RWPE2 (cell line): ENCODE measurements at regions not wholly inside any gene's neighbourhood (a gene's known extent, or its start where the extent isn't known, plus 50 kb on each side); places are given as distances from the start of the nearest gene placed in this dataset.

Experiments used
- ATAC-seq: fragments of 200-7000 bp; cut with Tn5 transposase; 3 replicates; pipeline ENCODE4 v1.9.1; 2021; ENCODE audit warnings: low read depth
- DNase-seq: peaks from one replicate; pipeline ENCODE4 v3.0.0-alpha.2; 2020; ENCODE audit warnings: low spot score
- H3K27ac ChIP-seq: fragments of 450-650 bp; 2 replicates; pipeline ENCODE4 v1.5.1; 2017; ENCODE audit warnings: mild to moderate bottlenecking; ENCODE audit not compliant: poor library complexity, severe bottlenecking
- H3K27me3 ChIP-seq: fragments of 250-450 bp; sonication (Bioruptor Pico); 2 replicates; pipeline ENCODE4 v1.5.1; 2021; ENCODE audit warnings: mild to moderate bottlenecking, moderate library complexity; ENCODE audit not compliant: insufficient read depth, poor library complexity, severe bottlenecking
- H3K36me3 ChIP-seq: fragments of 250-450 bp; sonication (Bioruptor Pico); 2 replicates; pipeline ENCODE4 v1.5.1; 2020; ENCODE audit warnings: low read depth, mild to moderate bottlenecking, moderate library complexity
- H3K4me1 ChIP-seq: fragments of 250-450 bp; sonication (Bioruptor Pico); 2 replicates; pipeline ENCODE4 v1.5.1; 2021; ENCODE audit warnings: mild to moderate bottlenecking, moderate library complexity; ENCODE audit not compliant: insufficient read depth, poor library complexity, severe bottlenecking
- H3K4me3 ChIP-seq: fragments of 250-450 bp; sonication (Bioruptor Pico); 2 replicates; pipeline ENCODE4 v1.5.1; 2021; ENCODE audit warnings: mild to moderate bottlenecking, moderate library complexity; ENCODE audit not compliant: severe bottlenecking
- H3K9me3 ChIP-seq: fragments of 250-450 bp; sonication (Bioruptor Pico); 2 replicates; pipeline ENCODE4 v1.5.1; 2021; ENCODE audit warnings: mild to moderate bottlenecking, moderate library complexity; ENCODE audit not compliant: severe bottlenecking
- TF ChIP-seq, protein P1 (sequence below): fragments of 450-650 bp; IDR thresholded peaks from one replicate; pipeline ENCODE4 v1.5.1; 2017; ENCODE audit warnings: mild to moderate bottlenecking, moderate library complexity; ENCODE audit not compliant: poor library complexity, severe bottlenecking

DNA sequence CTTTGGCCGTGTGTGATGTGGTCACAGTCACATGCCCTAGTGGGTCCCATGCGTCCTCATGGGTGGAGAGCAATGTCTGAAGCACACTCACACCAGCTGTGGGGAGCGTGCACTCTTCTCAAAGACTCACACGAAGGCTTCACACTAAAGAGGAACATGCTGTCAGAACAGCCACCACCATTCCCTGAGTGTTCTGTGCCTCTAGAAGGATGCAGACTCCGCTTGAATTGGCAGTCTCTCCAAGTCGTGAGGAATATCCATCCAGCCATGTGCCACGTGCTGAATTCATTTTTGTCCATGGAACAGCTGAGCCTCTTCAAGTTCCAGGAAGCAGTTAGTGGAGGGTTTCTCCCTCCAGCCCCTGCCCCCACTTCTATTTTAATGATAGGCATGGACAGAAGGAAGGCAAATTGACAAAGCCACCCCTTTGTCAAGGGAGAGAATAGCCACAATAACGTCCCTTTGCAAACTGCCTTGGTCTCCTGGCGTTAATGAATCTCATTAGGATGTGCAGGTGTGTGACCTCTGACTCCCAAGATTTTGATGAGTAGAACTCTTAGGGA, 464.3 kb upstream of the ID2 start:
- no peak overlapping the region for H3K27ac ChIP-seq
- H3K27me3 ChIP-seq: no peaks in the 10 kb centered on the region
- no peaks in the 10 kb centered on the region for H3K36me3 ChIP-seq
- no peak overlapping the region for H3K4me3 ChIP-seq
- ATAC-seq (no peak), DNase-seq (no peak)
- TF ChIP-seq, protein P1, sequence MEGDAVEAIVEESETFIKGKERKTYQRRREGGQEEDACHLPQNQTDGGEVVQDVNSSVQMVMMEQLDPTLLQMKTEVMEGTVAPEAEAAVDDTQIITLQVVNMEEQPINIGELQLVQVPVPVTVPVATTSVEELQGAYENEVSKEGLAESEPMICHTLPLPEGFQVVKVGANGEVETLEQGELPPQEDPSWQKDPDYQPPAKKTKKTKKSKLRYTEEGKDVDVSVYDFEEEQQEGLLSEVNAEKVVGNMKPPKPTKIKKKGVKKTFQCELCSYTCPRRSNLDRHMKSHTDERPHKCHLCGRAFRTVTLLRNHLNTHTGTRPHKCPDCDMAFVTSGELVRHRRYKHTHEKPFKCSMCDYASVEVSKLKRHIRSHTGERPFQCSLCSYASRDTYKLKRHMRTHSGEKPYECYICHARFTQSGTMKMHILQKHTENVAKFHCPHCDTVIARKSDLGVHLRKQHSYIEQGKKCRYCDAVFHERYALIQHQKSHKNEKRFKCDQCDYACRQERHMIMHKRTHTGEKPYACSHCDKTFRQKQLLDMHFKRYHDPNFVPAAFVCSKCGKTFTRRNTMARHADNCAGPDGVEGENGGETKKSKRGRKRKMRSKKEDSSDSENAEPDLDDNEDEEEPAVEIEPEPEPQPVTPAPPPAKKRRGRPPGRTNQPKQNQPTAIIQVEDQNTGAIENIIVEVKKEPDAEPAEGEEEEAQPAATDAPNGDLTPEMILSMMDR: no peak
- H3K9me3 ChIP-seq: no peaks in the 10 kb centered on the region
- no peaks in the 10 kb centered on the region for H3K4me1 ChIP-seq

DNA sequence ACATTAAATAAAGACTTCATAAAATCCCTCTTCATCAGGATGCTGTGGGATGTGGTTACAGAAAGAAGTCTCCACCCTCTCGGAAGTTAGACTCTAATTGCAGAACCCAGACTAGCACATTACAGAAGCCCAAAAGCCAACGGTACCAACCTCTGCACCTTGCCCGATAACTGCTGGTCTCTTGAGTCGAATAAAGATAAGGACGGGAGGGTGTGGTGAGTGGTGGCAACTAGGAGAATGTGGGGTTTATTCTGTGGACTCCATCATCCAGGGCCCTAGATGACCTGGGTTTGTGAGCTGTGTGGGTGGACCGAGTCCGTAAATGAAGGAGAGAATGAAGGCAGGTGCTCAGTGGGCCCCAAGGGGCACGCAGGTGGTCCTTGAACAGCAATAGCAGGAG, 462.8 kb upstream of the ID2 start:
- H3K4me3 ChIP-seq: no peak overlapping the region
- ATAC-seq (no peak), DNase-seq (no peak)
- no peaks in the 10 kb centered on the region for H3K9me3 ChIP-seq
- H3K27me3 ChIP-seq: no peaks in the 10 kb centered on the region
- H3K27ac ChIP-seq: no peak overlapping the region
- no peaks in the 10 kb centered on the region for H3K36me3 ChIP-seq
- TF ChIP-seq, protein P1: no peak
- no peaks in the 10 kb centered on the region for H3K4me1 ChIP-seq

GRCh38 chr2:8219631-8220355, 462.1 kb upstream of the ID2 start:
- H3K27me3 ChIP-seq: no peaks in the 10 kb centered on the region

GRCh38 chr2:8222979-8223694, 458.7 kb upstream of the ID2 start:
- no peaks in the 10 kb centered on the region for H3K36me3 ChIP-seq
- ATAC-seq: no peak
- H3K27ac ChIP-seq: no peak overlapping the region
- DNase-seq: no peak
- no peaks in the 10 kb centered on the region for H3K27me3 ChIP-seq
- H3K9me3 ChIP-seq: no peaks in the 10 kb centered on the region
- no peak overlapping the region for H3K4me3 ChIP-seq
- TF ChIP-seq, protein P1: no peak
- no peaks in the 10 kb centered on the region for H3K4me1 ChIP-seq

More at GRCh38 chr2:8219631-8220355, 462.1 kb upstream of the ID2 start:
- H3K4me3 ChIP-seq: no peak overlapping the region
- no peaks in the 10 kb centered on the region for H3K9me3 ChIP-seq
- no peaks in the 10 kb centered on the region for H3K4me1 ChIP-seq
- no peak for DNase-seq
- TF ChIP-seq, protein P1: no peak
- H3K27ac ChIP-seq: no peak overlapping the region
- ATAC-seq: no peak
- no peaks in the 10 kb centered on the region for H3K36me3 ChIP-seq
